Bronchial epithelial cell (primary cell): ENCODE measurements at regions not wholly inside any gene's neighbourhood (a gene's known extent, or its start where the extent isn't known, plus 50 kb on each side); places are given as distances from the start of the nearest gene placed in this dataset.

Experiments
- DNase-seq: peaks from one replicate; pipeline ENCODE4 v3.0.0-alpha.2; 2010; ENCODE audit warnings: low read depth
- FAIRE-seq: peaks from 2 replicates; lab custom pipeline; 2011; peaks lifted over from hg19 to GRCh38; lab: Jason Lieb, UNC
- H3K27me3 ChIP-seq: 2 replicates; pipeline ENCODE4 v1.5.1; 2011; ENCODE audit warnings: low read length; ENCODE audit not compliant: control insufficient read depth, insufficient read depth
- H3K36me3 ChIP-seq: 2 replicates; pipeline ENCODE4 v1.5.1; 2011; ENCODE audit warnings: low read length; ENCODE audit not compliant: control insufficient read depth, insufficient read depth
- H3K4me3 ChIP-seq: 2 replicates; pipeline ENCODE4 v1.5.1; 2011; ENCODE audit warnings: mild to moderate bottlenecking, low read depth, low read length, control low read depth
- CTCF ChIP-seq: IDR thresholded peaks from 2 replicates; pipeline ENCODE4 v1.5.1; 2011; ENCODE audit warnings: mild to moderate bottlenecking, moderate library complexity, low read length, control low read depth, inconsistent platforms; ENCODE audit not compliant: insufficient read depth, severe bottlenecking

GRCh38 chr4:186924723-186925122, 201.1 kb upstream of the FAT1 start:
- Histone ChIP-seq H3K36me3 (no peaks in the 10 kb centered on the region), H3K4me3 (no peak overlapping the region), H3K27me3 (no peaks in the 10 kb centered on the region)
- DNase-seq: no peak
- FAIRE-seq: peak; percentile 66
- TF ChIP-seq CTCF: no peak

- no peak for TF ChIP-seq CTCF
- no peak for FAIRE-seq
- no peak for DNase-seq
- H3K27me3 ChIP-seq: no peaks in the 10 kb centered on the region
- H3K4me3 ChIP-seq: no peak overlapping the region
- no peaks in the 10 kb centered on the region for H3K36me3 ChIP-seq
These were observed 204.0 kb upstream of the FAT1 start for GRCh38 chr4:186927624-186928023.

GRCh38 chr4:186930024-186930423, 206.4 kb upstream of the FAT1 start:
- no peaks in the 10 kb centered on the region for H3K36me3 ChIP-seq
- no peak for FAIRE-seq
- H3K27me3 ChIP-seq: no peaks in the 10 kb centered on the region
- no peak overlapping the region for H3K4me3 ChIP-seq
- DNase-seq: no peak
- no peak for TF ChIP-seq CTCF

GRCh38 chr4:186931519-186931918, 207.9 kb upstream of the FAT1 start:
- Histone ChIP-seq H3K36me3 (no peaks in the 10 kb centered on the region), H3K4me3 (no peak overlapping the region), H3K27me3 (no peaks in the 10 kb centered on the region)
- no peak for DNase-seq
- TF ChIP-seq CTCF: no peak
- no peak for FAIRE-seq

- Histone ChIP-seq H3K36me3 (no peaks in the 10 kb centered on the region), H3K4me3 (no peak overlapping the region), H3K27me3 (no peaks in the 10 kb centered on the region)
- no peak for TF ChIP-seq CTCF
- DNase-seq (no peak), FAIRE-seq (no peak)
These were observed 208.5 kb upstream of the FAT1 start for GRCh38 chr4:186932196-186932595.

GRCh38 chr4:186932631-186933187, 209.1 kb upstream of the FAT1 start:
- Histone ChIP-seq H3K27me3 (no peaks in the 10 kb centered on the region), H3K4me3 (no peak overlapping the region), H3K36me3 (no peaks in the 10 kb centered on the region)
- peak; percentile 39 for DNase-seq
- TF ChIP-seq CTCF: no peak
- no peak for FAIRE-seq
